Liver (tissue), 8 donors: ENCODE measurements at regions not wholly inside any gene's neighbourhood (a gene's known extent, or its start where the extent isn't known, plus 50 kb on each side); places are given as distances from the start of the nearest gene placed in this dataset.

Experiments
- DNase-seq: peaks from one replicate; pipeline ENCODE4 v3.0.0-alpha.2; 2017; ENCODE audit warnings: low spot score
- H3K27ac ChIP-seq, 2 donors: one replicate each; pipeline ENCODE4 v1.7.0; 2013; ENCODE audit warnings: inconsistent platforms in 2 of 2, low read length in 2 of 2, control low read depth in 1 of 2, low read depth in 1 of 2, mild to moderate bottlenecking in 1 of 2
- H3K27me3 ChIP-seq, 4 donors: one replicate each; pipeline versions ENCODE4 v1.6.1 to v1.7.0; 2013; ENCODE audit warnings: low read length in 3 of 4, inconsistent platforms in 1 of 4, mild to moderate bottlenecking in 1 of 4, moderate library complexity in 1 of 4; ENCODE audit not compliant: control insufficient read depth in 4 of 4, insufficient read depth in 4 of 4
- H3K36me3 ChIP-seq, 4 donors: one replicate each; pipeline versions ENCODE4 v1.6.1 to v1.7.0; 2013; ENCODE audit warnings: low read length in 3 of 4, mild to moderate bottlenecking in 3 of 4, low read depth in 1 of 4, moderate library complexity in 1 of 4; ENCODE audit not compliant: control insufficient read depth in 4 of 4, insufficient read depth in 3 of 4
- H3K4me1 ChIP-seq, 4 donors: one replicate each; pipeline versions ENCODE4 v1.6.1 to v1.7.0; 2013; ENCODE audit warnings: low read length in 3 of 4, mild to moderate bottlenecking in 3 of 4, moderate library complexity in 1 of 4; ENCODE audit not compliant: control insufficient read depth in 4 of 4, insufficient read depth in 4 of 4
- H3K4me3 ChIP-seq, 3 donors: one replicate each; pipeline versions ENCODE4 v1.6.1 to v1.7.0; 2013; ENCODE audit warnings: low read length in 3 of 3, control low read depth in 1 of 3, low read depth in 1 of 3, mild to moderate bottlenecking in 1 of 3
- H3K9ac ChIP-seq, 2 donors: one replicate each; pipeline ENCODE4 v1.7.0; 2013; ENCODE audit warnings: low read length in 2 of 2, mild to moderate bottlenecking in 2 of 2, moderate library complexity in 2 of 2, control low read depth in 1 of 2, low read depth in 1 of 2
- H3K9me3 ChIP-seq, 4 donors: one replicate each; pipeline versions ENCODE4 v1.6.1 to v1.7.0; 2013; ENCODE audit warnings: low read length in 3 of 4; ENCODE audit not compliant: control insufficient read depth in 4 of 4
- EGR1 ChIP-seq, 2 donors: IDR thresholded peaks; 2 replicates each; pipeline ENCODE4 v1.6.1; 2016 to 2018; ENCODE audit warnings: antibody characterized with exemption in 2 of 2, low read depth in 2 of 2
- FOXA1 ChIP-seq: IDR thresholded peaks from 2 replicates; pipeline ENCODE4 v1.6.1; 2016; ENCODE audit warnings: antibody characterized with exemption
- FOXA2 ChIP-seq: IDR thresholded peaks from 2 replicates; pipeline ENCODE4 v1.6.1; 2016; ENCODE audit warnings: antibody characterized with exemption
- GABPA ChIP-seq, 2 donors: IDR thresholded peaks in 1 of 2; conservative IDR thresholded peaks in 1 of 2; 2 replicates each; pipeline ENCODE4 v1.6.1; 2016; ENCODE audit warnings: antibody characterized with exemption in 2 of 2, mild to moderate bottlenecking in 1 of 2, moderate library complexity in 1 of 2
- HNF4A ChIP-seq, 2 donors: conservative IDR thresholded peaks; 2 replicates each; pipeline ENCODE4 v1.6.1; 2016; ENCODE audit warnings: antibody characterized with exemption in 2 of 2, mild to moderate bottlenecking in 2 of 2
- HNF4G ChIP-seq: IDR thresholded peaks from 2 replicates; pipeline ENCODE4 v1.6.1; 2016; ENCODE audit warnings: antibody characterized with exemption
- JUND ChIP-seq, 2 donors: IDR thresholded peaks; 2 replicates each; pipeline ENCODE4 v1.6.1; 2016; ENCODE audit warnings: antibody characterized with exemption in 2 of 2
- NR2F2 ChIP-seq: IDR thresholded peaks from 2 replicates; pipeline ENCODE4 v1.6.1; 2016; ENCODE audit warnings: antibody characterized with exemption
- RAD21 ChIP-seq, 2 donors: IDR thresholded peaks; 2 replicates each; pipeline ENCODE4 v1.6.1; 2016; ENCODE audit warnings: antibody characterized with exemption in 2 of 2, mild to moderate bottlenecking in 2 of 2
- RXRA ChIP-seq, 2 donors: IDR thresholded peaks; 2 replicates each; pipeline ENCODE4 v1.6.1; 2017 to 2018; ENCODE audit warnings: antibody characterized with exemption in 2 of 2, mild to moderate bottlenecking in 1 of 2
- SP1 ChIP-seq: IDR thresholded peaks from 2 replicates; pipeline ENCODE4 v1.6.1; 2018; ENCODE audit warnings: antibody characterized with exemption, mild to moderate bottlenecking
- TAF1 ChIP-seq: conservative IDR thresholded peaks from 2 replicates; pipeline ENCODE4 v1.6.1; 2016; ENCODE audit warnings: antibody characterized with exemption, mild to moderate bottlenecking
- YY1 ChIP-seq: IDR thresholded peaks from 2 replicates; pipeline ENCODE4 v1.6.1; 2016; ENCODE audit warnings: antibody characterized with exemption, mild to moderate bottlenecking
- WGBS: extraction: QIAGEN DNeasy Blood & Tissue Kit; methylation state at CpG from one replicate; pipeline ENCODE4 v1.1.7; 2013; 5-methylcytosine and 5-hydroxymethylcytosine counted together
- TF ChIP-seq, protein P1 (sequence below): IDR thresholded peaks from 2 replicates; pipeline ENCODE4 v1.6.1; 2016; ENCODE audit warnings: antibody characterized with exemption
- TF ChIP-seq, protein P2 (sequence below): IDR thresholded peaks from 2 replicates; pipeline ENCODE4 v1.6.1; 2016; ENCODE audit warnings: antibody characterized with exemption
- TF ChIP-seq, protein P3 (sequence below): fragments of 150-350 bp; IDR thresholded peaks from 2 replicates; pipeline ENCODE4 v1.5.1; 2017; ENCODE audit warnings: improper control_type of control experiment, low read depth, low read length; ENCODE audit not compliant: missing input control
- TF ChIP-seq, protein P4 (sequence below): IDR thresholded peaks from 2 replicates; pipeline ENCODE4 v1.6.1; 2016; ENCODE audit warnings: antibody characterized with exemption, mild to moderate bottlenecking
- TF ChIP-seq, protein P5 (sequence below): IDR thresholded peaks from 2 replicates; pipeline ENCODE4 v1.6.1; 2016; ENCODE audit warnings: antibody characterized with exemption
- donor health status: healthy.
- donor health status: healthy.
- donor health status: healthy.
- donor health status: healthy.
- donor health status: healthy.

DNA sequence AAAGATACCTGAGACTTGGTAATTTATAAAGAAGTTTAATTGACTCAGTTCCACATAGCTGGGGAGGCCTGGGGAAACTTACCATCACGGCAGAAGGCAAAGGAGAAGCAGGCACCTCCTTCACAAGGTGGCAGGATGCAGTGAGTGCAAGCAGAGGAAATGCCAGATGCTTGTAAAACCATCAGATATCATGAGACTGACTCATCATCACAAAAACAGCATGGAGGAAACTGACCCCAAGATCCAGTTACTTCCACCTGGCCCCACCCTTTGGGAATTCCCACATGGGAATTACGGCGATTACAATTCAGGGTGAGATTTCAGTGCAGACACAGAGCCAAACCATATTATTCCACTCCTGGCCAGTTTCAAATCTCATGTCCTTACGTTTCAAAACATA is 514.7 kb upstream of the SPANXN1 start:
- 72% methylated on average over 4 of the region's 4 CpGs for WGBS
- no peak overlapping the region for H3K27ac ChIP-seq
- no peaks in the 10 kb centered on the region for H3K4me1 ChIP-seq
- H3K9me3 ChIP-seq = no peaks in the 10 kb centered on the region
- TF ChIP-seq HNF4A (conservative IDR thresholded peaks at IDR 0.05) (no peak), JUND (IDR thresholded peaks at IDR 0.05) (no peak), RAD21 (IDR thresholded peaks at IDR 0.05) (no peak), HNF4G (no peak), FOXA1 (no peak), TAF1 (no peak), FOXA2 (no peak), NR2F2 (no peak), GABPA (IDR thresholded peaks at IDR 0.05 in 1 of 2, conservative IDR thresholded peaks at IDR 0.05 in 1 of 2) (no peak), RXRA (IDR thresholded peaks at IDR 0.05) (no peak), YY1 (no peak), EGR1 (IDR thresholded peaks at IDR 0.05; ENCODE audit: low read depth in 2 of 2) (no peak), SP1 (no peak)
- TF ChIP-seq, protein P1, sequence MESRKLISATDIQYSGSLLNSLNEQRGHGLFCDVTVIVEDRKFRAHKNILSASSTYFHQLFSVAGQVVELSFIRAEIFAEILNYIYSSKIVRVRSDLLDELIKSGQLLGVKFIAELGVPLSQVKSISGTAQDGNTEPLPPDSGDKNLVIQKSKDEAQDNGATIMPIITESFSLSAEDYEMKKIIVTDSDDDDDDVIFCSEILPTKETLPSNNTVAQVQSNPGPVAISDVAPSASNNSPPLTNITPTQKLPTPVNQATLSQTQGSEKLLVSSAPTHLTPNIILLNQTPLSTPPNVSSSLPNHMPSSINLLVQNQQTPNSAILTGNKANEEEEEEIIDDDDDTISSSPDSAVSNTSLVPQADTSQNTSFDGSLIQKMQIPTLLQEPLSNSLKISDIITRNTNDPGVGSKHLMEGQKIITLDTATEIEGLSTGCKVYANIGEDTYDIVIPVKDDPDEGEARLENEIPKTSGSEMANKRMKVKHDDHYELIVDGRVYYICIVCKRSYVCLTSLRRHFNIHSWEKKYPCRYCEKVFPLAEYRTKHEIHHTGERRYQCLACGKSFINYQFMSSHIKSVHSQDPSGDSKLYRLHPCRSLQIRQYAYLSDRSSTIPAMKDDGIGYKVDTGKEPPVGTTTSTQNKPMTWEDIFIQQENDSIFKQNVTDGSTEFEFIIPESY = no peak
- TF ChIP-seq, protein P2, sequence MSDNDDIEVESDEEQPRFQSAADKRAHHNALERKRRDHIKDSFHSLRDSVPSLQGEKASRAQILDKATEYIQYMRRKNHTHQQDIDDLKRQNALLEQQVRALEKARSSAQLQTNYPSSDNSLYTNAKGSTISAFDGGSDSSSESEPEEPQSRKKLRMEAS = no peak
- TF ChIP-seq, protein P3, sequence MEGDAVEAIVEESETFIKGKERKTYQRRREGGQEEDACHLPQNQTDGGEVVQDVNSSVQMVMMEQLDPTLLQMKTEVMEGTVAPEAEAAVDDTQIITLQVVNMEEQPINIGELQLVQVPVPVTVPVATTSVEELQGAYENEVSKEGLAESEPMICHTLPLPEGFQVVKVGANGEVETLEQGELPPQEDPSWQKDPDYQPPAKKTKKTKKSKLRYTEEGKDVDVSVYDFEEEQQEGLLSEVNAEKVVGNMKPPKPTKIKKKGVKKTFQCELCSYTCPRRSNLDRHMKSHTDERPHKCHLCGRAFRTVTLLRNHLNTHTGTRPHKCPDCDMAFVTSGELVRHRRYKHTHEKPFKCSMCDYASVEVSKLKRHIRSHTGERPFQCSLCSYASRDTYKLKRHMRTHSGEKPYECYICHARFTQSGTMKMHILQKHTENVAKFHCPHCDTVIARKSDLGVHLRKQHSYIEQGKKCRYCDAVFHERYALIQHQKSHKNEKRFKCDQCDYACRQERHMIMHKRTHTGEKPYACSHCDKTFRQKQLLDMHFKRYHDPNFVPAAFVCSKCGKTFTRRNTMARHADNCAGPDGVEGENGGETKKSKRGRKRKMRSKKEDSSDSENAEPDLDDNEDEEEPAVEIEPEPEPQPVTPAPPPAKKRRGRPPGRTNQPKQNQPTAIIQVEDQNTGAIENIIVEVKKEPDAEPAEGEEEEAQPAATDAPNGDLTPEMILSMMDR = no peak
- TF ChIP-seq, protein P4, sequence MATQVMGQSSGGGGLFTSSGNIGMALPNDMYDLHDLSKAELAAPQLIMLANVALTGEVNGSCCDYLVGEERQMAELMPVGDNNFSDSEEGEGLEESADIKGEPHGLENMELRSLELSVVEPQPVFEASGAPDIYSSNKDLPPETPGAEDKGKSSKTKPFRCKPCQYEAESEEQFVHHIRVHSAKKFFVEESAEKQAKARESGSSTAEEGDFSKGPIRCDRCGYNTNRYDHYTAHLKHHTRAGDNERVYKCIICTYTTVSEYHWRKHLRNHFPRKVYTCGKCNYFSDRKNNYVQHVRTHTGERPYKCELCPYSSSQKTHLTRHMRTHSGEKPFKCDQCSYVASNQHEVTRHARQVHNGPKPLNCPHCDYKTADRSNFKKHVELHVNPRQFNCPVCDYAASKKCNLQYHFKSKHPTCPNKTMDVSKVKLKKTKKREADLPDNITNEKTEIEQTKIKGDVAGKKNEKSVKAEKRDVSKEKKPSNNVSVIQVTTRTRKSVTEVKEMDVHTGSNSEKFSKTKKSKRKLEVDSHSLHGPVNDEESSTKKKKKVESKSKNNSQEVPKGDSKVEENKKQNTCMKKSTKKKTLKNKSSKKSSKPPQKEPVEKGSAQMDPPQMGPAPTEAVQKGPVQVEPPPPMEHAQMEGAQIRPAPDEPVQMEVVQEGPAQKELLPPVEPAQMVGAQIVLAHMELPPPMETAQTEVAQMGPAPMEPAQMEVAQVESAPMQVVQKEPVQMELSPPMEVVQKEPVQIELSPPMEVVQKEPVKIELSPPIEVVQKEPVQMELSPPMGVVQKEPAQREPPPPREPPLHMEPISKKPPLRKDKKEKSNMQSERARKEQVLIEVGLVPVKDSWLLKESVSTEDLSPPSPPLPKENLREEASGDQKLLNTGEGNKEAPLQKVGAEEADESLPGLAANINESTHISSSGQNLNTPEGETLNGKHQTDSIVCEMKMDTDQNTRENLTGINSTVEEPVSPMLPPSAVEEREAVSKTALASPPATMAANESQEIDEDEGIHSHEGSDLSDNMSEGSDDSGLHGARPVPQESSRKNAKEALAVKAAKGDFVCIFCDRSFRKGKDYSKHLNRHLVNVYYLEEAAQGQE = no peak
- no peak for DNase-seq
- H3K9ac ChIP-seq = no peak overlapping the region
- no peaks in the 10 kb centered on the region for H3K27me3 ChIP-seq
- no peaks in the 10 kb centered on the region for H3K36me3 ChIP-seq
- H3K4me3 ChIP-seq = no peak overlapping the region

DNA sequence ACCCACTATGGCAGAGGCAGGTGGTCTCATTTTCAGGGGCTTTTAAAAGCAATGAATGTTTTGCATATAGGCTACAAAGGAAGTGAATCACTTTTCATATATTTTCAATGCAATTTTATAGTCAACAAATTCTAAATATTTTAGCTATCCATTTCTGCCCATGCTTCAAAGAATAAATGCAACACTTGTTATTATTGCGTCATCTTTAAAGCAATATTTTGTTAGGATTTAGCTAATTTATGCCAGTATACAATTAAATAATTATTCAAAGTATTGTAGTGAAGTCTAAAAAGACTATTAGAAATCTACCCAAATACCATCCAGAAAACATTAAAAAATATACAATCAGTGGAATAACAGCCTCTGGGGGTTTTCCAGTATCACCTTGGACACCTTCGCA is 509.1 kb upstream of the SPANXN1 start:
- no peak for DNase-seq
- Histone ChIP-seq H3K9ac (no peak overlapping the region), H3K27me3 (no peaks in the 10 kb centered on the region), H3K9me3 (no peaks in the 10 kb centered on the region), H3K4me3 (no peak overlapping the region), H3K36me3 (no peaks in the 10 kb centered on the region), H3K27ac (no peak overlapping the region), H3K4me1 (no peaks in the 10 kb centered on the region)
- WGBS = 73% methylated on average over 2 of the region's 2 CpGs
- no peak for TF ChIP-seq HNF4G
- no peak for TF ChIP-seq RXRA (IDR thresholded peaks at IDR 0.05)
- TF ChIP-seq, protein P2 = no peak
- no peak for TF ChIP-seq TAF1
- no peak for TF ChIP-seq SP1
- no peak for TF ChIP-seq FOXA1
- TF ChIP-seq NR2F2 = no peak
- TF ChIP-seq, protein P5, sequence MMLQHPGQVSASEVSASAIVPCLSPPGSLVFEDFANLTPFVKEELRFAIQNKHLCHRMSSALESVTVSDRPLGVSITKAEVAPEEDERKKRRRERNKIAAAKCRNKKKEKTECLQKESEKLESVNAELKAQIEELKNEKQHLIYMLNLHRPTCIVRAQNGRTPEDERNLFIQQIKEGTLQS = no peak
- TF ChIP-seq RAD21 (IDR thresholded peaks at IDR 0.05) = no peak
- TF ChIP-seq JUND (IDR thresholded peaks at IDR 0.05) = no peak
- TF ChIP-seq, protein P3 = no peak
- TF ChIP-seq FOXA2 = no peak
- no peak for TF ChIP-seq EGR1 (IDR thresholded peaks at IDR 0.05; ENCODE audit: low read depth in 2 of 2)
- TF ChIP-seq, protein P1 = no peak
- no peak for TF ChIP-seq YY1
- no peak for TF ChIP-seq GABPA (IDR thresholded peaks at IDR 0.05 in 1 of 2, conservative IDR thresholded peaks at IDR 0.05 in 1 of 2)
